GM18511 (cell line): ENCODE measurements at regions not wholly inside any gene's neighbourhood (a gene's known extent, or its start where the extent isn't known, plus 50 kb on each side); places are given as distances from the start of the nearest gene placed in this dataset.
A peak's percentile ranks its signal among the peaks of the same experiment; 100 is the strongest.

Source experiments
- ATAC-seq: cut with Tn5 transposase; IDR thresholded peaks from one replicate; pipeline ENCODE4 v1.9.1; 2021; ENCODE audit warnings: mild to moderate bottlenecking, moderate library complexity; ENCODE audit not compliant: unreplicated experiment

DNA sequence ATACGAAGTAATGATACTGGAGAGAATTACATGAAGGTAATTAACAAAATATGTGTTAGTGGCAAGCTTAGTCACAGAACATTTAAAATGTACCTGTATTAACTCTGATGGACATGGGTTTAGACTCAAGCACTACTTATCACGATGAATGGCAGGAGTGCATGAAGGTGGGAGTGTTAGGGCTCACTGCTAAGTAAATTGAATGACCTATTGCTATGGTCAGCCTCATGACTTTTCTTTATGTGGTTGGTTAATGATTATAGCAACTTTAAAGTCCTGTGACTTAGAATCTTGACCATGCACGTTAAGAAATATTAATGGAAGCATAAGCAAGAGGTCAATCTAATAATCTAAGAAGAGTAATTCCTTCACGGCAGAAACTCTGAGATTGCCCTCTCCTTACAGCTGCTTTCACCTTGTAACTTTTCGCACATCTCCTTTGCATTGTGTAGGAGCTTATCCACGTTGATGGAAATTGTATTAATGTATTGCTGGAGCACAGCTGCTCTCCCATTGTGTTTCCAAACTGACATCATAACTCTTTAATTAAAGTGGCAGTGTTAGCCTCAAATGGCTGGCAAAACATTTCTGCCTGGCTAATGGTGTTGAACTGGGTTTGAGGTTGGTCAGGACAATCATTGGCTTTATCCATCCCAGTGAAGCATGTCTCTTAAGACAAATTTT, 114.5 kb downstream of the RXFP2 start:
- ATAC-seq: no peak

DNA sequence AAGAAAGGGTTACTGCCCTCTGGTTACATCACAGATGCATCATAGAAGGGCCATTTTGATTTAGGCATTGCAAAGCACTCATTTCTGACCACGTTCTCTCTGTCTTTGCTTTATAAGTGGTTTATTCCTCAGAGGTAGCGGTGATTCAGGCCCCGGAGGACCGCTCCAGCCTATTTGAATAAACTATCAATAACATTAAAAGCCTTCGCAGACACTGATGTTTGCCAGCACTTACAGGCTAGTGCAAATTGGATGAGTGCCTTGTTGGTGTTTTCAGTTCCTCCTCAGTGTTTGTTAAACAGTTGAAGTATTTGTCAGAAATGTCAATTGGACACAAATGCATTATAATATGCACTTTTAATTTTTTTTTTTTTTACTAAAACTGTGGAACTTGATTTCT, 120.2 kb downstream of the RXFP2 start:
- peak; percentile 75 for ATAC-seq

DNA sequence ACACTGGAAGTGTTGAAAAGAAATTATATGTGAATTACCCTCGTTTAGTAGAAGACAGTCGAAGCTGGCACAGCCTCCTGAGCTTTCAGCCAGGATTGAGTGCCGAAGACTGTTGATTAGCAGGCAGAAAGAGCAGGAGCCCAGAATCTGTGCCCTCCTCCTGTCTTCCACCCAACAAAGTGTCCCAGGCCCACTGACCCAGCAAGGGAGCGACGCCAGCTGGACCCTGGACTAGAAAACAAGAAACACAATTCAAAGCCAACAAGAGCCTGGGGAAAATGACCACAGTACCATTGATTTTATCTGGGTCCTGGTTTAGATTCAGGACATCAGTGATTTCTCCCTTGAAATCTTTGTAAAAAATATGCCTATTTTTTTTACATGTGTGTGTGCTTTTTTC, 120.7 kb downstream of the RXFP2 start:
- no peak for ATAC-seq

DNA sequence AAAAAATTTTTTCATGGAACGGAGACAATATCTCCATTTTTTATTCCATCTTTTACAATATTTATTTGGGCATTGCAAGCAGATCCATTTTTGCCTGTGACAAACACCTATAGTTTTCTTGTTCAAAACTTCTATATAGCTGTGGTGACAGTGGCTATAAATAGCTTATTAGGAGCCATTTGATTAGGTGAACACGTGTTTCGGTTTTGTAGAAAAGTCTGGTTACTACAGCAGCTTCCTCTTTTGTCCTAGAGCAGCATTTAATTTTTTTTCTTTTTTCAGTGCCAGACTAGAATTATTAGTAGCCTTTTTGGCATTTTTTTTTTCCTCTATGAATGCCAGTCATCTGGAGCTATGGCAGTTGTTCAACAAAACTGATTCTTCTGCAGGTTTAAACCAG, 123.5 kb downstream of the RXFP2 start:
- peak; percentile 77 for ATAC-seq

DNA sequence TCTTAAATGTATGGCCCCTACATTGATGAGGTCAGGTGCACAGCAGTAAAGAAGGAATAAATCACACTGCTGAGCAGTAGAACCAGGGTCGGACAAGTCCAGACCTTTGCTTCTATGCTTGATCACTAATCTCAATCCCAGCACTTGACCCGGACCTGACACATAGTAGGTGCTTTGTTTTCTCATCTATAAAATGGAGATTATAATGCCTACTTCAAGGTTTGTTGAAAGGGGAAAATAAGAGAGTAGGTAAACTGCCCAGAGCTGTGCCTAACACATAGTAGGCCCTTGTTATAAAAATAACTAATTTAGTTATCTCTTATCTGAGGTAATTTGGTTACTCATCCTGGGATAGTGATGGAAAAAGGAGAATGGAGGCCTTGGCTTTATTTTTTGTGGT, 125.0 kb downstream of the RXFP2 start:
- ATAC-seq: no peak

DNA sequence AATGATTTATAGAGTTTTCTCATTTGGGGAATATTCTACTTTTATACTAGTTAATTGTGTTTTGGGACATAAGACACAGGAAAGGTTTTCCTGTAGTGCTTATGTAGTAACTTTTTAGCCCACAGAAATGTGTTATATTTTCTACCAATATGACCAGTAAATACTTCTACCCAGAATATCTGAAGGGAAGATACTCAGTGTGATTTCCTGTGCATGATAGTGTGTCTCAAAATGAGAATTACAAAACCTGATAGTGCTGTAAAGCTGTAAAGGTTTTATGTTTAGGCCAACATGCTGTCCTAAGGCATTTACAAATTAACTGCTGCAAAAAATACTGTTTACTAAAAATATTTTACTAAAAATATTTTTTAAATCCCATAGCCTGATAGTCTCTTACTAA, 126.8 kb downstream of the RXFP2 start:
- no peak for ATAC-seq

DNA sequence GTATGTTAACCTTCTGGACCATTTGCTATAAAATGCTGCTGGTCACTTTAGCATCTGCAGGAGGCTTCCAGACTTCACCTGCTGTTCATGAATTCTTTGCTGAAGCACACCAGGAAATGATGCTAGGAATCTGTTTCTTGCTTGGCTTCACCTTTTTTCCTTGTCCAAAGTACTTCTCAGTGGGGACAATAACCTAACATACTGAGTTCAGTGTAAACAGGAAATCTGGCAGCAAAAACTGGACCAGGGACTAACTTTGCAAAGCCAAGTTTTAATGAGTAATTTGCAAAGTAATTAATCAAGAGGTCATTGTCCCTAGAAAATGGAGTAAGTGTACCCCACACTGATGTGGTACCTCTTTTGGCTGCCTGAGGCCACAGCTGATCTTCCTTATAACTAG, 128.4 kb downstream of the RXFP2 start:
- no peak for ATAC-seq

DNA sequence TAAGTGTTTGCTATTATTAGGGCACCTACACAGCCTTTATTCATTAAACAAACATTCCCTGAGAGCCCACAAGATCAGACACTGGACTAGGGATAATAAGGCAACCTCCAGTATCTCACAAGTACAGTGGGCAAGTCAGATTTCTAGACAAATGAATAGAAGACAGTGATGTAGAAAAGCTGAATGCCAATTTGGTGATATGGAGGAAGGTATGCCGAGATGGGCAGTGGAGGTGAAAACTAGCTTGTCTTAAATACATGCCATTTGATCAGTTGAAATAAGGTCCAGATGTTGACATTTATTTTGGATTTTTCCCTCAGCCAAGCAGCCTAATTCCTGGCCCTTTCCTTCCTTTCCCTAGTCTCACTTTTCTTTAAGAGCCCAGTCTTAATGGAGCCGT, 130.3 kb downstream of the RXFP2 start:
- no peak for ATAC-seq

DNA sequence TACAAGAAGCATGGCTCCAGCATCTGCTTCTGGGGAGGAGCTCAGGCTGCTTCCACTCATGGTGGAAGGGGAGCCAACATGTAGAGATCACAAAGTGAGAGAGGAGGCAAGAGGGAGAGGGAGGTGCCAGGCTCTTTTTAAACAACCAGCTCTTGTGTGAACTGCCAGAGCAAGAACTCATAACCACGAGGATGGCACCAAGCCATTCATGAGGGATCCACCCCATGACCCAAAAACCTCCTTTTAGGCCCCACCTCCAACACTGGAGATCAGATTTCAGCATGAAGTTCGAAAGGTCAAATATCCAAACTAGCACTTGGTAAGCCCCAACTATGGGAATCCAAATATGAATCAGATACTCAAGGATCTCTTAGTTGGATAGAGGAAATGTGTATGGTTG, 131.2 kb downstream of the RXFP2 start:
- no peak for ATAC-seq

DNA sequence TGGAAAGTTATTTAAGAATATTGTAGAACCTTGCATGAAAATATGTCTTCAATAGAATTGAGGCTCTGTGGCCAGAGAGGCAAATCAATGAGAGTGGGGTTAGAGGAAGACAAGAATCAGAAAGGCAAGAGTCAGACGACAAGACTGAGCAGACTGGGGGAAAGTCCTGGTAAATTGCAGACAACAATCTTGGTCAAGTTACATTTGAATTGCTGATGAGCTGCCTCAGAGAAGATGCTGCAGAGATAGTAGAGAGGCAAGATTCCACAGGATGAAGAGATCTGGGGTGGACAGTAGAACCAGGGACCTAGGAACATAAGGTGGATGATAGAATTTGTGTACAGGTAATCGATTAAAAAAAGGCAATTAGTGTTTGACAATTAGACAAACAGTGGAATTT, 133.8 kb downstream of the RXFP2 start:
- ATAC-seq: no peak

DNA sequence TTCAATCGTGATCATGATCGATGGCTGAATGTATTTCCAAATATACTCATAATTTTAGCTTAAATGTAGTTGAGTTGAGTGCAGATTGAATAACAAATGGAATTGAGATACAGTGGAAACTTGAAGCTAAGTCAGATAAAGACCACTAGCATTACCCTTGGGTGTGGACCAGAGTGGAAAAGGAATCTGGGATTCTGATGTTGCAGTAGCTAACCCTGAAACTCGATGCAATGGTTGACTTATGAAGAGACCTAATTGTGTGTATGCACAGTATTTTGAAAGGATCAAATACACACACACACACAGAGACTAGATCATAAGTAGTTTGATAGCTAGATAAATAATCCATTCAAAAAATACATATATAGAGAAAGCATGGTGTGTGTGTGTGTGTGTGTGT, 135.8 kb downstream of the RXFP2 start:
- ATAC-seq: no peak

DNA sequence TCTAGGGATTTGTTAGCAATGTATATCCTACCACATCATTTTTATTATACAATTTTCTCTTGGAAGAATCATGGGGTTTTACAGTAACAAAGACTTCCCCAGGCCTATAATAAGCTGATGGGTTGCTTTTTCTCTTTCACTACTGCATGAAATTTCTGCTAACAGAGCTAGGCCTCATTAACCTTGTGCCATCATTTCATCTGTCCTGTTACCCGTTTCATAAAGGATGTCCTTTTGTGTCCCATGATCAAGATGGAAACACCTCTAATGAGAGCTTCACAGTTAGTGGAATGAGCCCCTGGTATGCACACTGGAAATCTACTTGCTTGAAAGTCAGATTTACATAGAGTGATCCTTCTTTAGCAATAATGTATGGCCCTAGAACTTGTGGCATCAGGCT, 138.7 kb downstream of the RXFP2 start:
- ATAC-seq: no peak

DNA sequence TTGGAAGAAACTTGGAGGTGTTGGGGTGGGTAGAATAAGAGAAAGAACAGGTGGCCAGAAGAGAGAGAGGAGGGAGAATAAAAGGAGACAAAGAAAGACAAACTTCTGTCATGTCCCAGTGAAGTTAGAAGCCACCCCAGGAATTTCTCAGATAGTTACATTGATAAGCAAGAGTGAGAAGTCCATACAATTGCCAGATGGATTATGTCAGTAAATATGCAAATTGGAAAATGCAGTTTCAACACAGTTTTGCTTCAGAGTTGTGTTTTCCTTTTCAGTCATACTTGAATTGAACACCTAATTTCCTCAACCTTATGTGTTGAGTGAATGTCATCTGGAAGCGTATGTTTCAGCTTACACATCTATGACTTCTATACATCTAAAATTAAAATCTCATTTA, 139.2 kb downstream of the RXFP2 start:
- no peak for ATAC-seq

DNA sequence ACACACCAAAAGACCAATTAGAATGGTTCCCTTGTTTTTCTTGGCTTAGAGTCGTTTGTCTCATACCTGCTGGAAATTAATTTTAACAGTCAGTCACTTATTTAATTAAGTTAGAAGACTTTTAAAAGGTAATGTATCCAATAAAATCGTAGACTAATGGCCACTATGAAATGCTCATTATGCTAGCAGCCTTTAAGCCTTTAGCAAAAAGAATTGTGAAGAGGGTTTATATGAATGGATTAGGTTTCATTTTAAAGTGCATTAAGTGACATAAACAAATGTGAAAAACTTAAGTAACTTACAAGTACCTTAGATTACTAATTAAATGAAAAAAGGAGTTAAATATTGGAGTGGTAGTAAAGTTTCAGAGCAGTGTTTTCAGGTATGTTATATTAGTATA, 139.6 kb downstream of the RXFP2 start:
- ATAC-seq: no peak

DNA sequence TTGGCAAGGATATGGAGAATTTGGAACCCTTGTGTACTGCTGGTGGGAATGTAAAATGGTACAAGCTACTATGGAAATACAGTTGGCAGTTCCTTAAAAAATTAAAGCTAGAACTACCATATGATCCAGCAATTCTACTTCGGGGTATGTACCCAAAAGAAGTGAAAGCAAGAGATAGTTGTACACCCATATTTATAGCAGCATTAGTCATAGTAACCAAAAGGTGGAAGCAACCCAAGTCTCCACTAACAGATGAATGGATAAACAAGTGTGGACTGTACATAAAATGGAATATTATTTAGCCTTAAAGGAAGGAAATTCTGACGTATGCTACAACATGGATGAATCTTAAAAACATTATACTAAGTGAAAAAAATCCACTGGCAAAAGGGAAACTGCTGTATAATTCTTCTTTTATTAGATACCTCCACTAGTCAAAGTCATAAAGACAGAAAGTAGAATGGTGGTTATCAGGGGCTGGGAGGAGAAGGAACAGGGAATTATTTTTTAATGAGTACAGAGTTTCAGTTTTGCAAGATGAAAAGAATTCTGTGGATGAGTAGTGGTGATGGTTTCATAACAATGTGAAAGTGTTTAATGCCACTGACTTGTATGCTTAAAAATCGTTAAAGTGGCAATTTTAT, 141.6 kb downstream of the RXFP2 start:
- ATAC-seq: peak; percentile 56

DNA sequence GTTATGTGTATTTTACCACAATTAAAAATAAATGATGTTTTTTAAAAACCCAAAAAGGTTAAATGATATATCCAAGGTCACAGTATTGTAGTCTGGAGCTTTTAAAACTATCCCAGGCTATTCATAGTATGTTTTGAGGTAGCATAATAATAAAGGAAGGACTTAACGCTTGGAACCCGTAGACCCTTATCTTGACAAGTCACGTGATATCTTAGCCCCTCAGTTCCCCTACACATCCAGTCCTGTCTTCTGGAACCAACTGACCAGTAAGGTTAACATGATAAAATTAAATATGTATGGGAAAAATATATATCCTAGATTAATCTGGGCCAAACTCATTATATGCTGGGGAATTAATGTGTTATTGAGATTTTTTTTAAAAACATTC, 142.2 kb downstream of the RXFP2 start:
- no peak for ATAC-seq

DNA sequence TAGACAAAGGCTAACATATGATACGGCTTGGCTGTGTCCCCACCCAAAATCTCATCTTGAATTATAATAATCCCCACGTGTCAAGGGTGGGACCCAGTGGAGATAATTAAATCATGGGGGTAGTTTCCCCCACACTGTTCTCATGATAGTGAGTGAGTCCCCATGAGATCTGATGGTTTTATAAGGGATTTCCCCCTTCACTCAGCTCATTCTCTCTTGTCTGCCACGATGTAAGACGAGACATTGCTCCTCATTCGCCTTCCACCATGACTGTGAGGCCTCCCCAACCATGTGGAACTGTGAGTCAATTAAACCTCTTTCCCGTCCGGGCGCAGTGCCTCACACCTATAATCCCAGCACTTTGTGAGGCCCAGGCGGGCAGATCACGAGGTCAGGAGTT, 143.5 kb downstream of the RXFP2 start:
- ATAC-seq: no peak

DNA sequence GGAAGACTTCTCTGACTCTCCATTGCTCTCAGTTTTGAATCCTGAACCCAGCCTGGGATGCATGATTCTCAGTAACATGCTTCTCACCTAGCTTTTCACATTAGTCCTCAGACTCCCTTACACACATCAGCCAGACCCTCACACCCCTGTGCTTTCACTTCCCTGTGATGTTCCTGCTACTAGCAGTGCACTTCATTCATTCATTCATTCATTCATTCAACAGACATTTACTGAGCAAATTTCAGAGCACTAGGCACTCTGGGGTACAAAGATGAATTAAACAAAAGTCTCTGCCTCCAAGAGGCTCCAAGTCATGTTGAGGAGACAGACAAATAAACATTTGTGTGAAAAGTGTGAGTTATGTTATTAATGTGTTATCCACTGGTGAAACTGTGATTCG, 145.2 kb downstream of the RXFP2 start:
- ATAC-seq: no peak

DNA sequence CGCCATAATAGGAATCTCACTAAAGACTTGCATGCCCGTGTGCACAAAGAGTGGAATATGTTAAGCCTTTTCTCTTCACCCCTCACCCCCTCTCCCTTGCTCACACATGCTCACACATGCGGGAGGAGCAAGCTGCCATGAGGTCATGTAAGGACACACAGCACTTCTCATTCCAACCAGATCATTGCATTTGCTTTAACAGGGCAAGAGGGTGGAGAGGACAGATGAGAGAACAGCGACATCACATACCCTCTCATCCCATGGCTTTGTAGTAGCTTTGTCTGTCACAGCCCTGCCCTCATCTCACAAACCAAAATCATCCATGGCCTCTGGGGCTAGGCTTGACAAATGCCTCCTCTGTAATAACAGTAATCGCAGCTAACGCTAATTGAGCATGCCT, 145.6 kb upstream of the FRY start:
- ATAC-seq: no peak

DNA sequence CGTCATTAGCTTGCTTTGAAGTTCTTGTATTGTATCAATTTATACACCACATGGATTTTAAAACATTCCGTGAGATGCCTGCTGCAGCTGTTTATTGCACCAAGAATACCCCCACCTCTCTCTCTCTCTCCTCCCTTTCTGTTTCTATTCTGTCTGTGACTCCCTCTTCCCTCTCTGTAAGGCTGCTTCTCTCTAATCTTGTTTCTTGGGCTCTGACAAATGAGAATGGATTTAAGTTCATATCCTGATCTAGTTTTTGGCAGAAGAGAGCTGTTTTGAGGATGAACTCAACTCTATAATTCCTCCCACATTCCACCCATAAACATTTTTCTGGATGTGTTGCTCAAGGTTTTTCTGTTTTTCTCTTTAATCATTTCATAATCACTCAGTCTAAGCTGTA, 144.3 kb upstream of the FRY start:
- no peak for ATAC-seq

DNA sequence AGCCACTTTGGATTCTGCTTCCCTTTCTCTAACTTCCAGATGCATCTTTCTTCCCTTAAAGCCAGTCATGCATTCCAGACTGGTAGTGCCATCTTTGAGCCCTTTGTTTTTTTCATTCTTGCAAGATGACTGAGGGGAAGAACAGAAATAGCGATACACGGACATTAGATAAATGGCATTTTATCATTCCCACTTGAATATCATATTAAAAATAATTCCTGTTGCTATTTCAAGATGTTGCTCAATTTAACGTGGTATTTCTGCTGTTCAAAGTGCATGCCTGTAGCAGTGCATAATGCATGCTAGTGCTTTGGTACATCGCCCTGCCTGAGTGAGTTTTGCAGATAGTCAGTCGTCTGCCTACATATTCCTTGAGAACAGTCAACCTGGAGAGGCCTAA, 140.6 kb upstream of the FRY start:
- ATAC-seq: no peak

DNA sequence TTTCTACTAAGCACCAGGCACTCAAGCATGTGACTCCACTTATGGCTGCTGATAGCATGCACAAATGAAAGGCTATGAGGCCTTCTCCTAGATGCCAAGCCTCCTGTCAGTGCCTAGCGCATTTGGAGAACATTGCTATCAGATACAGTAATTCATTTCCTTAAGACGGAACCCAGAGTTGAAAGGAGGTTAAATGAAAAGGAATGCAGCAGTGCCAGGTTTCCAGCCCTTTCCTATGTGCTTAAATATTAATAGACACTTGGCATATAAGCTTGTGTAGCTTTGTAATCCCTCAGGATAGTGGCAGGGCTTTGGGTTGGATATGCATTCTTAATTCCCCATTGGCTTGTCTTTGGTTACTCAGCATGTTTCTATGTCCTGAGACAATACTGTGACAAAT, 140.1 kb upstream of the FRY start:
- ATAC-seq: no peak

DNA sequence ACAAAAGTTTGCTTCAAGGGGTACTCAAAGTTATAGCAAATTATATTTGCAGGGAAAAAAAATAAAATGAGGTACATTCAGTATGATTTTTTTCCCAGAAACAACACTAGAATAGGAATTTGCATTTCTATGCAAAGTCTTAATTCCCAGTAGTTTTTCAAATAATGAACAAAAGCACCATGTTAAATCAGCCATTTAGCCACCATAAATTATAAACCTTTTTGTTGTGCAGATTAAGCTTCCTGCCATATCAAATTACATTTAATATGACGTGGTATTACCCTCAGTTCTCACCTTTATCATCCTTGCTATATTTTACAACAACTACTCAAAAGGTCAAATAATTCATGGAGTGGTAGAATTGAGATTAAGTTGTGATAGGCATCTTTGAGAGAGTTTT, 136.6 kb upstream of the FRY start:
- ATAC-seq: no peak
